ENCODE measurements at regions not wholly inside any gene's neighbourhood (a gene's known extent, or its start where the extent isn't known, plus 50 kb on each side); places are given as distances from the start of the nearest gene placed in this dataset.
A peak's percentile ranks its signal among the peaks of the same experiment; 100 is the strongest.

- no peak for TF ChIP-seq ZFX (IDR thresholded peaks at IDR 0.05; ENCODE audit: borderline replicate concordance)
- peak; percentile 24; the same call in 1 of the 2 replicates for TF ChIP-seq CTCF (IDR thresholded peaks at IDR 0.05)
- peak overlapping the region; percentile 63 for H3K27ac ChIP-seq
These were observed 52.0 kb upstream of the ULK4 start for GRCh38 chr3:42013691-42014457.

GRCh38 chr3:42012935-42013690 is 51.2 kb upstream of the ULK4 start:
- peak overlapping the region; percentile 63 for H3K27ac ChIP-seq
- TF ChIP-seq CTCF (IDR thresholded peaks at IDR 0.05), result no peak; the same call in 1 of the 2 replicates
- TF ChIP-seq ZFX (IDR thresholded peaks at IDR 0.05; ENCODE audit: borderline replicate concordance), result no peak

DNA sequence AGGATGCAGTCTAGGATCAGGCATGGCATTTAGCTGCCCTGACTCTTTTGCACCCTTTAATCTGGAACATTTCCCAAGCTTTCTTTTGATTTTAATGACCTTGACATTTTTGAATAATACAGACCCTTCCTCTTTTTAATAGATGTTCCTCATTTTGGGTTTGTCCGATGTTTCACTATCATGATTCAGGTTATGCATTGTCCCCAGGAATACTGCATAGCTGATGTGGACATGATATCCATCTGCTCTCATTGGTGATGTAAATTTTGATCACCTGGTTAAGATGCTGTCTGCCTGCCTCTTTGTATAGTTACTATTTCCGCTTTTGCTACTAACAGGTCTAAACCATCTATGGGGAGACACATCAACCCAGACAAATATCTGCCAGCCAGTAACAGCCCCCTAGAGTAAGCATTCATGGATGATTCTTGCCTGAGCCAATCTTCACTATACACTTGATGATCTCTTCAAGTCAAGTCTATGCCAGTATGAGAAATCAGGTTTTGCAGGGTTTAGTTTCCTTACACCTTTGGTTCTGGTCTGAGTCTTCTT is 50.6 kb upstream of the ULK4 start:
- H3K27ac ChIP-seq, result peak overlapping the region; percentile 63
- no peak for TF ChIP-seq ZFX (IDR thresholded peaks at IDR 0.05; ENCODE audit: borderline replicate concordance)
- TF ChIP-seq CTCF (IDR thresholded peaks at IDR 0.05), result no peak
